Natural killer cell treated with Interleukin-12 subunit alpha and Interleukin-12 subunit beta and Interleukin-15 and Interleukin-18, amount 100 ng/mL, for 72 hours (primary cell): ENCODE measurements at regions not wholly inside any gene's neighbourhood (a gene's known extent, or its start where the extent isn't known, plus 50 kb on each side); places are given as distances from the start of the nearest gene placed in this dataset.

Experiments
- ATAC-seq, 2 donors: fragments of 150-1000 bp; cut with Tn5 transposase in 1 of 2; sonication (Bioruptor Pico), chemical (Tn5 transposase) in 1 of 2; 2 replicates each; pipeline ENCODE4 v1.10.0; 2021
- DNase-seq: peaks from one replicate; pipeline ENCODE4 v3.0.0; 2022; ENCODE audit warnings: low spot score
- H3K27ac Mint-ChIP-seq, 2 donors: 1 replicate in 1 of 2; 2 replicates in 1 of 2; pipeline ENCODE4 v1.8.0; 2022; ENCODE audit warnings: mixed read lengths in 2 of 2, mild to moderate bottlenecking in 1 of 2, moderate library complexity in 1 of 2
- H3K27me3 Mint-ChIP-seq, 2 donors: 1 replicate in 1 of 2; 2 replicates in 1 of 2; pipeline ENCODE4 v1.8.0; 2022; ENCODE audit warnings: mixed read lengths in 2 of 2
- H3K36me3 Mint-ChIP-seq: one replicate; pipeline ENCODE4 v1.8.0; 2022; ENCODE audit warnings: mixed read lengths
- H3K4me1 Mint-ChIP-seq, 2 donors: 1 replicate in 1 of 2; 2 replicates in 1 of 2; pipeline ENCODE4 v1.8.0; 2022; ENCODE audit warnings: low read depth in 2 of 2, mixed read lengths in 2 of 2, mild to moderate bottlenecking in 1 of 2
- H3K4me3 Mint-ChIP-seq: one replicate; pipeline ENCODE4 v1.8.0; 2022; ENCODE audit warnings: mixed read lengths
- H3K9me3 Mint-ChIP-seq: 2 replicates; pipeline ENCODE4 v1.8.0; 2022; ENCODE audit warnings: mixed read lengths

DNA sequence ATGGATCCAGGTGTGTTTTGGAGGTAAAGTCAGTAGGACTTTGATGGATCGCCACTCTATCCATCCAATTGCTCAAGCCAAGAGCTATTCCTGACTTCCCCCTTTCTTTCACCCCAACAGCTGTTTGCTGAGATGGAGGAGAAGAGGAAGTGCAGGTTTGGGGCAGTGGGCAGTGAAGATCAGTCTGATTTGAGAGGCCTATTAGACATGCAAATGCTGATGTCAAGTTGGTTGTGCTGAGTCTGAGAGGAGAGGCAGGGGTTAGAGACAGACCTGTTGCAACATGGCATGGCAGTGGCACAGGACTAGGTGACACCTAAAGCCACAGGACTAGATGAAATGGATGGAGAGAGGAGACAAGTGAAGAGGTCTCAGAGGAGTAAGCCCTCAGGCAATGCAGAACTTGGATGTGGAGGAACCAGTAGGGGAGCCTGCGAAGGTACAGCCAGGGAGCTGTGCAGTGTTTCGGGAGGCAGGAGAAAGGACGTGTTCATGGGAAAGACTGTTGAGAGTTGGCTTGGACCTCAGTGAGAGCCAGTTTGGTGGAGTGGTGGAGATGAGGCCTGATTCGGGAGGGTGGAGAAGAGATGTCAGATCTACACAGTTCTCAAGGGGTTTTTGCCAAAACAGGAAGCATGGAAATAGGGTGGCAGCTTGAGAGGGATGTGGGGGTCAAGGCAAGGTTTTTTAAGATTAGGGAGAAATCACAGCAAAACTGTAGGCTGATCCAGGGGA lies 175.0 kb downstream of the MACROH2A1 start:
- DNase-seq (no peak), ATAC-seq (no peak)
- no peak overlapping the region for H3K27ac Mint-ChIP-seq
- no peaks in the 10 kb centered on the region for H3K4me1 Mint-ChIP-seq
- no peak overlapping the region for H3K4me3 Mint-ChIP-seq
- H3K36me3 Mint-ChIP-seq = no peaks in the 10 kb centered on the region
- peaks cover 13 to 20% of the 10 kb centered on the region in 2 donors for H3K27me3 Mint-ChIP-seq
- no peaks in the 10 kb centered on the region for H3K9me3 Mint-ChIP-seq

DNA sequence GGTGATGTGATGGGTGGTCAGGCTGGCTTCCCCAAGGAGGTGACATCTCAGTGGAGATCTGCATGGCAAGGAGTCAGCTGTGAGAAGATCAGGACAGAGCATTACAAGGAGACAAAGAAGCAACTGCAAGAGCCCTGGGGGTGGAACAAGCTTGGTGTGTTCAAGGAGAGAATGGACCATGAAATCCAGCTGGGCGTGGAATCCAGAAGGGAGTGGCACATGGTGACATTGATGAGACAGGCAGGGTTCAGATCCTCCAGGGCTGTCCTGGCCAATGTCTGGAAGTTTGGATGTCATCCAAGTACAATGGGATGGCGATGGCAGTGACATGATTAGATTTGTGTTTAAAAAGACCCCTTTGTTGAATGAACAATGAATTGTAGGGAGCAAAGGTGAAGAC lies 175.6 kb downstream of the MACROH2A1 start:
- Mint-ChIP-seq H3K4me1 (no peaks in the 10 kb centered on the region), H3K4me3 (no peak overlapping the region), H3K27me3 (peaks cover 13 to 22% of the 10 kb centered on the region in 2 donors), H3K36me3 (no peaks in the 10 kb centered on the region), H3K9me3 (no peaks in the 10 kb centered on the region), H3K27ac (no peak overlapping the region)
- DNase-seq = no peak
- ATAC-seq = no peak

DNA sequence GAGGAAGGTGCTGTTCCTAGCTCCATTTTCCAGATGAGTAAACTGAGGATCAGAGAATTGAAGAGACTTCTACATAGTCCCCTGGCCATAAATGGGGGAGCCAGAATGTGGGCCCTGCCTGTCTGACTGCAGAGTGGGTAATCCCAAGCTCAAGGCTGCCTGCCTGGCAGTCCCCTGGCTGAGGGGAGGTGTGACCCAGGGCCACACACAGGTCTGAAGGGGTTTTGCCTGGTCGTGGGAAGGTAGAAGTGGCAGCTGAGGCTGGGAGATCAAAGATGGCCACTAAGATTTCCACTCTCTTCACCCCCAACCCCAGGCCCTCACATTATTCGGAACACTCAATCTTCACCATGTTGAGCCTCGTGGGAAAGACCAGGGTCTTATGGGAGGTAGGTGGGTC lies 176.3 kb downstream of the MACROH2A1 start:
- no peaks in the 10 kb centered on the region for H3K36me3 Mint-ChIP-seq
- H3K9me3 Mint-ChIP-seq = no peaks in the 10 kb centered on the region
- no peak for ATAC-seq
- peaks cover 13 to 22% of the 10 kb centered on the region in 2 donors for H3K27me3 Mint-ChIP-seq
- no peak for DNase-seq
- H3K4me1 Mint-ChIP-seq = no peaks in the 10 kb centered on the region
- no peak overlapping the region for H3K27ac Mint-ChIP-seq
- no peak overlapping the region for H3K4me3 Mint-ChIP-seq

DNA sequence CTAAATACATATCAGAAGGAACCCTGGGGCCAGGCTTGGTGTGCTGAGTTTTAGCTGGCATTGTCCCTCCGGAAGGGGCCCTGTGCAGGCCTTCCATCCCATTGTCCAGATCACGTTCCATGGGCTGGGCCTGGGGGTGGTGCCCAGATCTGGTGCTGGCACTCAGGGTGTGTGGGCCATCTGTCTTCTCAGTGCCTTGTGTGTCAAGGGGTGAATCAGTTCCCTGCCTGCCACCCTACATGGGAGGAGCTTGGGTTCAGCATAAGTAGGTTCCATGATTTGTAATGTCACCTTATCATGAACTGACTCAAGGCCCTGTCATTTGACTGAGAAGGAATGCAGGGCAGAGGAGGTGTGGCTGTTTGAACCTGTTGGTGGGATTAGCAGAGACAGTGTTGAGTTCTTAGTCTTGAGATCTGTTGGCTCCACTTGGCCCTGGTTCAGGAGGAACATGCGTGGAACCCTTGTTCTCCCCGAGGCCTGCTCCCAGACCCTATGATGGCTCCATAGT lies 176.8 kb downstream of the MACROH2A1 start:
- peaks cover 13 to 18% of the 10 kb centered on the region in 2 donors for H3K27me3 Mint-ChIP-seq

DNA sequence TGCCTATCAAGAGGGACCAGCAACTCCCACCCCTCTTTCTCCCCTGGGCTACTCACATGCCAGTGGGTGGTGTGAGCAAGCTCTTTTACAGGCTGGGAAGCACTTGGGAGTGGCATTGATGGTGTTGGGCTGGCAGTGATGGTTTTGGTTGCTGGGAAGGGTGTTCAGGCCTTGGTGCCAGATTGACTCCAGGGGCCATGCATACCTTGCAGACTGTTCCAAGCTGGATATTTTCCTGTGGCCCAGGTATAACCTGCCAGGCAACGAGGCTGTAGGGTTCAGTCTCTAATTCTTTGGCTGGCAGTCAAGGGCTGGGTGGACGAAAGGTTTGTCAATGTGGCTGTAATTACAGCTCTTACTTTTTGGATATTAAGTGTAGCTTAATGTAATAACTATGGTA lies 177.3 kb downstream of the MACROH2A1 start:
- ATAC-seq = no peak
- no peak overlapping the region for H3K27ac Mint-ChIP-seq
- no peak overlapping the region for H3K4me3 Mint-ChIP-seq
- DNase-seq = no peak
- H3K9me3 Mint-ChIP-seq = no peaks in the 10 kb centered on the region
- peaks cover 13 to 18% of the 10 kb centered on the region in 2 donors for H3K27me3 Mint-ChIP-seq
- H3K4me1 Mint-ChIP-seq = no peaks in the 10 kb centered on the region
- no peaks in the 10 kb centered on the region for H3K36me3 Mint-ChIP-seq

More for the DNA sequence above, 176.8 kb downstream of the MACROH2A1 start:
- no peak overlapping the region for H3K27ac Mint-ChIP-seq
- no peaks in the 10 kb centered on the region for H3K9me3 Mint-ChIP-seq
- H3K36me3 Mint-ChIP-seq = no peaks in the 10 kb centered on the region
- DNase-seq = no peak
- H3K4me3 Mint-ChIP-seq = no peak overlapping the region
- no peak for ATAC-seq
- no peaks in the 10 kb centered on the region for H3K4me1 Mint-ChIP-seq

DNA sequence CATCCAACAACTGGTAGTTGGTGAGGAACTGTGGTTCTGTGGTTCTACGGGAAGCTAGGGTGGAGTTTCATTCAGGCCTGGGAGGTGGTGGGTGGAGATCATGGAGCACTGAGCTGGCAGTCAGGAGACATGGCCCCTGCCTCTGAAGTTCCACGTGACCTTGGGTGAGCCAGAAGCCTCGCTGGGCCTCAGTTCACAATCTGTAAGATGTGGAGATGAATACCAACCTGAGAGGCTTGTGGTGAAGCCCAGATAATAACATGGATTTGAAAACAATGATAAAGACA lies 177.9 kb downstream of the MACROH2A1 start:
- Mint-ChIP-seq H3K4me1 (no peaks in the 10 kb centered on the region), H3K4me3 (no peak overlapping the region), H3K9me3 (no peaks in the 10 kb centered on the region), H3K27me3 (peaks cover 15 to 16% of the 10 kb centered on the region in 2 donors), H3K36me3 (no peaks in the 10 kb centered on the region), H3K27ac (no peak overlapping the region)
- DNase-seq (no peak), ATAC-seq (no peak)

DNA sequence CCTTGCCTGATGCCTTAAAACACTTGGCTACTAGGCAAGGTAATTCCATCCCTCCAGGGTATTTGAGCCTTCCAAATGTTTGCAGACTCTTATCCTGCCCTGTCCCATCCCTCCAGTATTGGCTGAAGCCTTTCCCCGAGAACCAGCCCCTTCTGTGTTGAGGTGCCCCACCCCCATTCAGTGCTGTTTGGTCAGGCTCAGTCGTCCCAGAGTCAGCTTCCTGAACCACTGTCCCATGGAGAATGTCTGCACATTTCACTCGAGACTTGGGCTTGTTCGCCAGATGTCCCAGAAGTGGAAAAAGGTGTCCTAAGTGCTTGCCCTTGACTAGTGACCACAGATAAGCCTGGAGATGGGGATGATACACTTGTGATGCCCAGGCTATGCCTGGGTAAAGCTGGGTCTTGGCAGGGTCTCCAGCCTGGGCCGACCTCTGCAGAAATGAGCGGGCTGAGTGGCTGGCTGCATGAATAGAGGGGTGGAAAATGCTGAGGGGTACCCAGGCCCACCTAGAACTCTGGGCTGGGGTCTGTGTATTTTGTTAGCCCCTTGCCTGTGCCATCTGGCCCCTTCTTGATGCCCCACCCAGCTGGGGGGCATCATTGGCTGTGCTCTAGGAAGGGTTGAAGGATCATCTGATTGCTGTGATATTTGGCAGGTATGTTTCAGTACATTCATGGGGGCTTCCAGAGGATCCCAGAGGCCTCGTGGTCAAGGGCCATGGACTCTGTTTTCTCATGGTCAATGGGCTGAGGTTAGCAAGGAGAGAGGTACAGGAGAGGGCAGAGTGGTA lies 178.4 kb downstream of the MACROH2A1 start:
- Mint-ChIP-seq H3K4me1 (no peaks in the 10 kb centered on the region), H3K27ac (no peak overlapping the region), H3K4me3 (no peak overlapping the region), H3K9me3 (no peaks in the 10 kb centered on the region), H3K36me3 (no peaks in the 10 kb centered on the region), H3K27me3 (peaks cover 20% of the 10 kb centered on the region in 2 donors)
- ATAC-seq = no peak
- no peak for DNase-seq

DNA sequence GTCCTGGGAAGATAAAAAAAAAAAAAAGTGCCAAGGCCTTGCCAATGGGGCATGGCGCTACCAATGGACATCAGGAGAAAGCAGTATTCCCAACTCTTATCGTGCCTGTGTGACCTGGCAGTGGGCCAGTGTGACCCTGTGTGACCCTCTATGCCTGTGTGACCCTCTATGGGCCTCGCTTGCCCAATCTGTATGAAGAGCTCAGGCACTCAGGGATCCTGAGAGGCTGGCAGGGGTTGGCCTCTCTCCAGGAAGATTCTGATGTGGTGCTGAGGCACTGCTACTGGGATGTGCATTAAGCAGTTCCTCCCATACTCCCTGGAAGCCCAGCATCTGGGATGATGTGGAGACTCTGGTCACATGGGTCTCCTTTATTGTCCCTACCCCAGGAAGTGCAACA lies 179.2 kb downstream of the MACROH2A1 start:
- H3K36me3 Mint-ChIP-seq = no peaks in the 10 kb centered on the region
- no peaks in the 10 kb centered on the region for H3K9me3 Mint-ChIP-seq
- H3K4me1 Mint-ChIP-seq = no peaks in the 10 kb centered on the region
- no peak for ATAC-seq
- H3K27me3 Mint-ChIP-seq = peaks cover 17 to 22% of the 10 kb centered on the region in 2 donors
- H3K27ac Mint-ChIP-seq = no peak overlapping the region
- no peak overlapping the region for H3K4me3 Mint-ChIP-seq
- DNase-seq = no peak

DNA sequence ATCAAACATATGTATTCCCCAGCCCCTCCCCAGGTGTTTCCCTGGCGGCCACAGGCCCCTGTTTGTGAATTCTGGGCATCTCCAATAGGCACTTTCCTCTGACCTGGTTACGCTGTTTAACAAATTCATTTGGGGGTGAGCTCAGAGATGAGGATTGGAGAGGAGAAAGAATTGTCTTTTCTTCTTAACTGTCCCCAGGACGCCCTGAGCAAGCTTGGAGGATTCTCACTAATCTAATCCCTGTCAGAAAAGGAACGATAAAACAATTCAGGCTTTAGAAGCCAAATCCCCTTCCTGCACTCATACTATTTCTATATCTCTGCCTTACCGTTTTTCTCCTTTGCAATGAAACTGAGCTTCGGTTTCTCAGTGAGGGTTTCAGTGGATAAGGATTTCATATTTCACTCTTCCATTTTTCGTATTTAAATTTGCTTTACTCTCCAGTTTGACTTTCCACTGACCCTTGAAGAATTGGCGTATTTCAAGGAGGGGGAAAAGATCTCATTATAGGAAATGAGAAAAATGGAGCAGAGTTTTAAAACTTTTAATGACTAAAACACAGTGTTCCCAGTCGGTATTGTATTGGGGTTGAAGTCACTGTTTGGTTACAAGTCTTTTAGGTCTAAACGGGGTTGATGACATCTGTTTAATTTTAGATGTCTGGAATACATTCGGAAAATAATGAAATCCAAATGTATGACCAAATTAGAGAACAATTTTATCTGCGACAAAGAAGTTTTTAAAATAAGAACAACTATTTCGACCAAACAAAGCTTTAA lies 180.1 kb downstream of the MACROH2A1 start:
- Mint-ChIP-seq H3K4me3 (no peak overlapping the region), H3K4me1 (no peaks in the 10 kb centered on the region), H3K27ac (no peak overlapping the region), H3K36me3 (no peaks in the 10 kb centered on the region), H3K27me3 (peaks cover 13 to 18% of the 10 kb centered on the region in 2 donors), H3K9me3 (no peaks in the 10 kb centered on the region)
- ATAC-seq (no peak), DNase-seq (no peak)

DNA sequence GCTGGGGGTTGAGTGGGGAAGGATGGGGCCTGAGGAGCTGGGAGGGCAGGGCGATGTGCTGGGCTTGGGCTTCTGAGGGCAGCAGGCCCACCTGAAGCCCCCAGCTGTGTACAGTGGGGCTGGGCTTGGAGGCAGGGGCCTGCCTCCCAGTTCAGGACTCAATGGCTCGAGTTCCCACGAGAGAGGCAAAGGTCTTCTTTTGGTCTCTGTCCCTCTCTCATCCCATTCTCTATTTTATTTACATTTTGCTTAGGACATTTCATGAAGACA lies 180.6 kb downstream of the MACROH2A1 start:
- Mint-ChIP-seq H3K9me3 (no peaks in the 10 kb centered on the region), H3K27me3 (peaks cover 9 to 12% of the 10 kb centered on the region in 2 donors), H3K27ac (no peak overlapping the region), H3K4me1 (no peaks in the 10 kb centered on the region), H3K4me3 (no peak overlapping the region), H3K36me3 (no peaks in the 10 kb centered on the region)
- ATAC-seq (no peak), DNase-seq (no peak)

DNA sequence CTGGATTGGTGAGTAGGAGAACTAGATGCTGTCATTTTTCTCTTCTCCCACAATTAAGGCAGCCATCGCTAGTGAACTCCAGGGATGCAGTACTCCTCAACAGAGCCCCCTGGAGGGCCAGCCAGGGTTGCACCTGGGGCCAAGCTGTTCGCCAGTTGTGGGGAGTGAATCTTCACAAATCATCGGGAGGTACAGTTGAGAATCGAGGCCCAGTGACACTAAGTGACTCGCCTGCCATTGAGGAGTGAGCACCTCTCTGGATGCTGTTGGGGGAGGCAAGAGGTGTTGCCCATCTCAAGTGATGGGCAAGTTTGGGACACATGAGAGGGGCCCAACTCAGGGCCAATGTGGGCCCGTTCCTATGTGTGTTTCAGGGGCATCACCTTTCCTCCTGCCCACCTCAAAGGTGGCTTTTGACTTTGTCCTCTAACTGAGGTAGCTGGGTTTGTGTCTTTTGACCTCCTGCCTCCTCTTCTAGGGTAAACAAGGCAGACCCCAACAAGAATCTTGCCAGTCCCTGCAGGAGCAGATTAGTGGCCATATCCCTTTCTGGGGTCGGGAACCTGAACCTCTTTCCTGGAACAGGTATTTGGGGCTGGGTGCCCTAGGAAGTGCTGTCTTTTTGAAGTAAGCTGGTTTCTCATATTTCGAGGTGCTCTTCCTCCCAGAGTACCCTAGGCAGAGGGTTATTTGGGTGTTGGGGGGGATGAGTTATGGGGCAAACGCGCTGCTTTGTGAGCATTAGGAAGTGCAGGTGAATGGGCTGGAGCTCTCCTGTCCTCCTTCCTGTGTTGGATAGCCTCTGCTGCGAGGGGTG lies 181.2 kb downstream of the MACROH2A1 start:
- no peak for DNase-seq
- H3K27me3 Mint-ChIP-seq = peaks cover 9% of the 10 kb centered on the region in 2 donors
- H3K27ac Mint-ChIP-seq = no peak overlapping the region
- no peak overlapping the region for H3K4me3 Mint-ChIP-seq
- no peak for ATAC-seq
- H3K36me3 Mint-ChIP-seq = no peaks in the 10 kb centered on the region
- H3K4me1 Mint-ChIP-seq = no peaks in the 10 kb centered on the region
- H3K9me3 Mint-ChIP-seq = no peaks in the 10 kb centered on the region

DNA sequence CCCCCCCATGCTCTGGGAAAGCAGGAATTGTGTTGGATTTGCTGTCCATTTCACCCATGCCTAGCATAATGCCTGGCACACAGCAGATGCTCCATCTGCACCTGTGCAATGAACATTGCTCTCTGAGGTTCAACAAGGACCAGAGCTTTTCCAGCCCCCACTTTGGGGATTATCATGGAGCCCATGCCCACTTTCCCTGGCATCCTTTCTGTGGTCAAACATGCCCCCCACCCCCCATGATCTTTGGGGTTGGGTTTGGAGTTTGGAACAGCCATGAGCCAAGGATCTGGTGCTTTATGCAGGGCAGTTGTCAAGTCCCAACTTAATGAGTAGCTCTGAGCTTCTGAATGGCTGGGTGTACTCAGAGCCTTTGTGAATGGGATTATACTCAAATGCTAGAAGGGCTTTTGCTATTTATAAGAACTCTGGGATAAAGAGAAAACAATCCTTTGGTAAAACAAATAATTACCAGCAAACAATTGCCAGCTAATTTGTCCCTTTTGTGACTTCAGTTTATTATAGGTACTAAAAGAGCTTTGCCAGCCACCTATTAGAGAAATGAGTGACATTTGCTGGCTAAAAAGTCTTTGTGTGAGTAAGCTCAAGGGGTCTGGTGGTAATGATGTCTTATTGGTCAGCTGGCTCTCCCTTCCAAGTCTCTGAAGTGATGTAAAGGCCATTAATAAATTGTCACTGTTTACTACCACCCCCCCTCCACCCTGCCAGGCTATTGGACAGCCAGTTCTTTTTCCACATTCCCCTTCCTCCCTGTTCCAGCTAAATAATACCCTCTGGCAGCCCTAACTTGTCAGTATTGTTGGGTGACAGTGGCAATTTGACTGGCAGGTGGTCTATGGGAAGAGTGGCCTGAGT lies 182.3 kb downstream of the MACROH2A1 start:
- Mint-ChIP-seq H3K36me3 (no peaks in the 10 kb centered on the region), H3K4me1 (no peaks in the 10 kb centered on the region), H3K4me3 (no peak overlapping the region), H3K27ac (no peak overlapping the region), H3K9me3 (no peaks in the 10 kb centered on the region), H3K27me3 (peaks cover 9% of the 10 kb centered on the region in 2 donors)
- DNase-seq = no peak
- no peak for ATAC-seq
